DOHH2 (cell line): ENCODE measurements at regions not wholly inside any gene's neighbourhood (a gene's known extent, or its start where the extent isn't known, plus 50 kb on each side); places are given as distances from the start of the nearest gene placed in this dataset.

Source experiments
- EZH2phosphoT487 ChIP-seq: fragments of 200-600 bp; sonication (generic); IDR thresholded peaks from 2 replicates; pipeline ENCODE4 v1.6.1; 2017; ENCODE audit warnings: borderline replicate concordance, mild to moderate bottlenecking, antibody characterized with exemption, low read length, moderate library complexity, mixed read lengths
- TF ChIP-seq, protein P1 (sequence below): fragments of 200-600 bp; sonication (generic); IDR thresholded peaks from one replicate; pipeline ENCODE4 v1.5.1; 2014; ENCODE audit warnings: antibody characterized with exemption, mild to moderate bottlenecking, low read depth, low read length; ENCODE audit not compliant: poor library complexity, severe bottlenecking

DNA sequence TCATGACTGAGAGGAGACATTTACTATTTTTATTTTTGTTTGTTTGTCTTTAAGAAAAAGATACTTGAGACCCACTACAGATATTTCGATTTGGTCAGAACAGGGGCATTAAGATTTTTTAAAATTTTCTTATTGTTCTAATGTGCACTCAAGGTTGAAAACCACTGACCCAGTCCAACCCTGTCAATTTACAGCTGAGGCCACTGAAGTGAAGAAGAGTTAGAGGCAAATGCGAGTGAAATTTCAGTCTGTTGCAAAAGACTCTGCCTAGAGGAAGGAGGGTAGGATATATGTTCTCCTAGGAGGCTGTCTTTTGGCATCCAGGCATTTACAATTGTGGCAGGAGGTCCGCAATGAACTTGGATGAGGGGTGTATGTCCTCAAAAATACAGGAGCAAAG is 396.3 kb downstream of the RPS24 start:
- TF ChIP-seq, protein P1, sequence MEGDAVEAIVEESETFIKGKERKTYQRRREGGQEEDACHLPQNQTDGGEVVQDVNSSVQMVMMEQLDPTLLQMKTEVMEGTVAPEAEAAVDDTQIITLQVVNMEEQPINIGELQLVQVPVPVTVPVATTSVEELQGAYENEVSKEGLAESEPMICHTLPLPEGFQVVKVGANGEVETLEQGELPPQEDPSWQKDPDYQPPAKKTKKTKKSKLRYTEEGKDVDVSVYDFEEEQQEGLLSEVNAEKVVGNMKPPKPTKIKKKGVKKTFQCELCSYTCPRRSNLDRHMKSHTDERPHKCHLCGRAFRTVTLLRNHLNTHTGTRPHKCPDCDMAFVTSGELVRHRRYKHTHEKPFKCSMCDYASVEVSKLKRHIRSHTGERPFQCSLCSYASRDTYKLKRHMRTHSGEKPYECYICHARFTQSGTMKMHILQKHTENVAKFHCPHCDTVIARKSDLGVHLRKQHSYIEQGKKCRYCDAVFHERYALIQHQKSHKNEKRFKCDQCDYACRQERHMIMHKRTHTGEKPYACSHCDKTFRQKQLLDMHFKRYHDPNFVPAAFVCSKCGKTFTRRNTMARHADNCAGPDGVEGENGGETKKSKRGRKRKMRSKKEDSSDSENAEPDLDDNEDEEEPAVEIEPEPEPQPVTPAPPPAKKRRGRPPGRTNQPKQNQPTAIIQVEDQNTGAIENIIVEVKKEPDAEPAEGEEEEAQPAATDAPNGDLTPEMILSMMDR: no peak
- no peak for TF ChIP-seq EZH2phosphoT487
